Spleen (tissue), 11 donors: ENCODE measurements at regions not wholly inside any gene's neighbourhood (a gene's known extent, or its start where the extent isn't known, plus 50 kb on each side); places are given as distances from the start of the nearest gene placed in this dataset.
A peak's percentile ranks its signal among the peaks of the same experiment; 100 is the strongest.
"Not testable (repeated sequence)": the region's sequence is repeated elsewhere in the genome, so short reads cannot be mapped to it uniquely, and the experiment has no call there.

ENCODE experiments used
- DNase-seq: peaks from one replicate; pipeline ENCODE4 v3.0.0-alpha.2; 2020
- H3K27ac ChIP-seq, 8 donors: fragments of 200-600 bp; sonication (generic) in 7 of 8; 1 replicate in 4 of 8; 2 replicates in 4 of 8; pipeline versions ENCODE4 v1.5.0 to v1.8.0; 2016 to 2021; ENCODE audit warnings: inconsistent platforms in 4 of 8, mild to moderate bottlenecking in 4 of 8, moderate library complexity in 1 of 8
- H3K27me3 ChIP-seq, 7 donors: fragments of 200-600 bp; sonication (generic) in 6 of 7; replicated peaks in 1 of 7; 1 replicate in 4 of 7; 2 replicates in 3 of 7; pipeline versions ENCODE4 v1.5.0 to v1.8.0; 2016 to 2021; ENCODE audit warnings: inconsistent platforms in 3 of 7, mild to moderate bottlenecking in 1 of 7
- H3K36me3 ChIP-seq, 6 donors: fragments of 200-600 bp; sonication (generic) in 5 of 6; 1 replicate in 4 of 6; 2 replicates in 2 of 6; pipeline versions ENCODE4 v1.5.0 to v1.8.0; 2016 to 2021; ENCODE audit warnings: inconsistent platforms in 2 of 6
- H3K4me1 ChIP-seq, 6 donors: fragments of 200-600 bp; sonication (generic) in 5 of 6; 1 replicate in 3 of 6; 2 replicates in 3 of 6; pipeline versions ENCODE4 v1.5.0 to v1.8.0; 2016 to 2021; ENCODE audit warnings: inconsistent platforms in 3 of 6
- H3K4me3 ChIP-seq, 8 donors: fragments of 200-600 bp; sonication (generic) in 7 of 8; 1 replicate in 4 of 8; 2 replicates in 4 of 8; pipeline versions ENCODE4 v1.5.0 to v1.8.0; 2016 to 2021; ENCODE audit warnings: inconsistent platforms in 4 of 8, mild to moderate bottlenecking in 4 of 8, moderate library complexity in 2 of 8
- H3K9me3 ChIP-seq, 8 donors: fragments of 200-600 bp; sonication (generic) in 7 of 8; 1 replicate in 4 of 8; 2 replicates in 4 of 8; pipeline versions ENCODE4 v1.5.0 to v1.8.0; 2016 to 2021; ENCODE audit warnings: inconsistent platforms in 4 of 8
- POLR2A ChIP-seq, 3 donors: fragments of 450-650 bp; IDR thresholded peaks; one replicate each; pipeline ENCODE4 v1.5.1; 2017; ENCODE audit warnings: antibody characterized with exemption in 3 of 3, mild to moderate bottlenecking in 1 of 3
- POLR2AphosphoS5 ChIP-seq, 3 donors: sonication (generic); formaldehyde crosslinking; IDR thresholded peaks; one replicate each; pipeline ENCODE4 v1.5.1; 2017; ENCODE audit warnings: antibody characterized with exemption in 3 of 3
- WGBS, 5 donors: extraction: QIAGEN DNeasy Blood & Tissue Kit in 3 of 5; methylation state at CpG; one replicate each; pipeline versions ENCODE4 v1.1.5 to v1.1.7; 2013 to 2018; 5-methylcytosine and 5-hydroxymethylcytosine counted together
- intact Hi-C: fragments of 100-400 bp; cut with DNase I; formaldehyde crosslinking; loops from one replicate; pipeline ENCODE4 v1.15.0; 2023; ENCODE audit warnings: low total_unique reads
- TF ChIP-seq, protein P1 (sequence below), 11 experiments: fragments of 200-600 bp in 7 of 11; fragments of 450-650 bp in 4 of 11; sonication (generic) in 4 of 11; IDR thresholded peaks in 8 of 11; conservative IDR thresholded peaks in 3 of 11; 1 replicate in 7 of 11; 2 replicates in 4 of 11; pipeline versions ENCODE4 v1.4.0 to v1.8.0; 2016 to 2021; ENCODE audit warnings: antibody characterized with exemption in 11 of 11, inconsistent platforms in 4 of 11, mild to moderate bottlenecking in 1 of 11
- donor health status: healthy with polysubstance abuse.
- donor health status: DM: no; HTN: no; CAD: no; lungs with moderate emphysema.
- donor health status: DM: no; HTN: no; CAD: no.
- donor health status: Bipolar disorder and iron deficiency.
- donor health status: healthy.
- donor health status: DM: no; HTN: no; CAD: no.
- donor health status: DM: yes; HTN: yes; CAD: no.

DNA sequence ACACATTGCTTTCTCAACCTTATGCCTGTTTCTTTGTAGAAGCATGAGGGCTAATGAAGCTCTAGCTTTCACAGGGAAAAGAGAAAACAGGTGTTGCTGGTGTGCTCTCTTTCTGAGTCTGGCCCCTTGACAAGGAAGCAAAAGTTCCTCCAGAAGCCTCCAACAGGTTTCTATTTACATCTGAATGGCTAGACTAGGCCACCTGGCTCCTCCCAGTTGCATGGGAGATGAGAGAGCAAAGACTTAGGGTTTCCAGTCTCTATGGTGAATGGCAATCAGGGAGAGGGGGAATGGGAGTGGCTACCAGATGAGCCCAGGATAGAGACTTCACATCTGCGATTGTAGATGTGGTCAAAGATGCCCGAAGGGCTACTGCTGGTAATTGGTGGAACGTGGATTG lies 138.1 kb upstream of the PLXNC1 start:
- Histone ChIP-seq H3K9me3 (peaks cover 0 to 5% (median 0%) of the 10 kb centered on the region in 8 donors), H3K27me3 (no peaks in the 10 kb centered on the region), H3K4me3 (no peak overlapping the region), H3K36me3 (no peaks in the 10 kb centered on the region), H3K27ac (no peak overlapping the region), H3K4me1 (peaks cover 0 to 20% (median 0%) of the 10 kb centered on the region in 6 donors)
- WGBS, 5 donors, result 65 to 93% (median 90%) methylated on average over 3 of the region's 3 CpGs
- DNase-seq, result no peak
- intact Hi-C loops, result no loop called here
- TF ChIP-seq POLR2AphosphoS5 (IDR thresholded peaks at IDR 0.05) (no peak), POLR2A (IDR thresholded peaks at IDR 0.05) (no peak)
- TF ChIP-seq, protein P1, sequence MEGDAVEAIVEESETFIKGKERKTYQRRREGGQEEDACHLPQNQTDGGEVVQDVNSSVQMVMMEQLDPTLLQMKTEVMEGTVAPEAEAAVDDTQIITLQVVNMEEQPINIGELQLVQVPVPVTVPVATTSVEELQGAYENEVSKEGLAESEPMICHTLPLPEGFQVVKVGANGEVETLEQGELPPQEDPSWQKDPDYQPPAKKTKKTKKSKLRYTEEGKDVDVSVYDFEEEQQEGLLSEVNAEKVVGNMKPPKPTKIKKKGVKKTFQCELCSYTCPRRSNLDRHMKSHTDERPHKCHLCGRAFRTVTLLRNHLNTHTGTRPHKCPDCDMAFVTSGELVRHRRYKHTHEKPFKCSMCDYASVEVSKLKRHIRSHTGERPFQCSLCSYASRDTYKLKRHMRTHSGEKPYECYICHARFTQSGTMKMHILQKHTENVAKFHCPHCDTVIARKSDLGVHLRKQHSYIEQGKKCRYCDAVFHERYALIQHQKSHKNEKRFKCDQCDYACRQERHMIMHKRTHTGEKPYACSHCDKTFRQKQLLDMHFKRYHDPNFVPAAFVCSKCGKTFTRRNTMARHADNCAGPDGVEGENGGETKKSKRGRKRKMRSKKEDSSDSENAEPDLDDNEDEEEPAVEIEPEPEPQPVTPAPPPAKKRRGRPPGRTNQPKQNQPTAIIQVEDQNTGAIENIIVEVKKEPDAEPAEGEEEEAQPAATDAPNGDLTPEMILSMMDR (IDR thresholded peaks at IDR 0.05 in 8 of 11, conservative IDR thresholded peaks at IDR 0.05 in 3 of 11), result no peak

DNA sequence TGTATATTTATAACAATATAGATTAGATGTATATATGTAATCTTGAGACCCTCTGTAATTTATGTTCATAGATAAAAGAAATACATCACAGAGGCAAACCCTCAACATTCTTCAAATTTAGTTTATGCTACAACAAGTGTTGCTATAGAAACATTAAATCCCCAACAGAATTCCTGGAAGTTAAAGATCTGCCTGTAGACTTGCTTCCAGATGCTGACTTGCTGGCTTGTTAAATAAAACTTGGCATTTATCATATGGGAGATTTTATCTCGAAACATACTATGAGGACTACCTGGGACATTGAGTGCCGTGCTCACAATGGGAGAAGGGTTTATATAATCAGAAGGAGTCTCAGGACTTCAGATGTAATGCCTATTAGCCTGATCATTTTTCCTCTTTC lies 136.3 kb upstream of the PLXNC1 start:
- no peaks in the 10 kb centered on the region for H3K36me3 ChIP-seq
- H3K9me3 ChIP-seq, result peaks cover 0 to 23% (median 16%) of the 10 kb centered on the region in 8 donors
- H3K27ac ChIP-seq, result peak overlapping the region in 1 of 8 donors; percentile 21
- WGBS, 5 donors, result 78 to 86% (median 82%) methylated on average over 2 of the region's 2 CpGs
- peaks cover 0 to 20% (median 0%) of the 10 kb centered on the region in 6 donors for H3K4me1 ChIP-seq
- no peak for TF ChIP-seq POLR2AphosphoS5 (IDR thresholded peaks at IDR 0.05)
- intact Hi-C loops, result no loop called here
- no peak overlapping the region for H3K4me3 ChIP-seq
- H3K27me3 ChIP-seq, result no peaks in the 10 kb centered on the region
- no peak for DNase-seq

DNA sequence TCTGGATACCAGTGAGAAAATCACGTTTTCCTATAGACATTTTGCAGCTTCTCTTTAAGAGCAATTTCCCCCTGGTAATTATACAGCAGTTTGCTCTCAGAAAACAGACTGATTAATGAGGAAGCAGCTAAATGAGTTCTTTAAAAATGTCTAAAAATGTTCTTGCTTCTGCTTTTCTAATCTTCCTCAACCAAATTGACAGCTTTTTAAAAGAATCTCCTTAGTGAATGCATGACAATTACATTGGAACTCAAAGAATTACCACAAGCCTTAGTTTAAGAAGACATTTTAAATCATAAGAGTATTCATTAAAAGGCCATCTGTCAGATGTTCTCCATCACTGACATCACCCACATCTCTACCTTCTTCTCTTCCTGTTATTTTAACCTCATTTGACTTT lies 135.8 kb upstream of the PLXNC1 start:
- Histone ChIP-seq H3K27ac (peak overlapping the region in 1 of 8 donors; percentile 21), H3K9me3 (peaks cover 0 to 28% (median 22%) of the 10 kb centered on the region in 8 donors), H3K4me3 (no peak overlapping the region), H3K36me3 (no peaks in the 10 kb centered on the region), H3K27me3 (no peaks in the 10 kb centered on the region), H3K4me1 (peaks cover 0 to 20% (median 0%) of the 10 kb centered on the region in 6 donors)
- TF ChIP-seq POLR2AphosphoS5 (IDR thresholded peaks at IDR 0.05) (no peak), POLR2A (IDR thresholded peaks at IDR 0.05) (no peak)
- TF ChIP-seq, protein P1 (IDR thresholded peaks at IDR 0.05 in 8 of 11, conservative IDR thresholded peaks at IDR 0.05 in 3 of 11), result no peak
- intact Hi-C loops, result no loop called here
- WGBS, 5 donors, result 4 to 21% (median 11%) methylated on average over 1 of the region's 1 CpG
- no peak for DNase-seq

DNA sequence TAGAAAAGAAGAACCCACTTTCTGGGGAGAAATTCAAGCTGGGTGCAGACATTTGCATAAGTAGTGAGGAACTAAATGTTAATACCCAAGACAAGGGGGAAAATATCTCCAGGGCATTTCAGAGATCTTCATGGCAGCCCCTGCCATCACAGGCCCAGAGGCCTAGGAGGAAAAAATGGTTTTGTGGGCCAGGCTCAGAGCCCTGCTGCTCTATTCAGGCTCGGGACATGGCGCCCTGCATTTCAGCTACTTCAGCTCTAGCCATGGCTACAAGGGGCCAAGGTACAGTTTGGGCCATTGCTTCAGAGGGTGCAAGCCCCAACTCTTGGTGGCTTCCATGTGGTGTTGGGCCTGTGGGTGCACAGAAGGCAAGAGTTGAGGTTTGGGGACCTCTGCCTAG lies 131.1 kb upstream of the PLXNC1 start:
- H3K36me3 ChIP-seq, H3K27me3 ChIP-seq, H3K27ac ChIP-seq, intact Hi-C loops, DNase-seq, H3K4me3 ChIP-seq: not testable (repeated sequence)
- 86 to 98% (median 98%) methylated on average over 1 to 2 of the region's 2 CpGs for WGBS, 5 donors
- H3K4me1 ChIP-seq, result peaks cover 0 to 15% (median 0%) of the 10 kb centered on the region in 6 donors
- H3K9me3 ChIP-seq, result peaks cover 0 to 47% (median 38%) of the 10 kb centered on the region in 8 donors

DNA sequence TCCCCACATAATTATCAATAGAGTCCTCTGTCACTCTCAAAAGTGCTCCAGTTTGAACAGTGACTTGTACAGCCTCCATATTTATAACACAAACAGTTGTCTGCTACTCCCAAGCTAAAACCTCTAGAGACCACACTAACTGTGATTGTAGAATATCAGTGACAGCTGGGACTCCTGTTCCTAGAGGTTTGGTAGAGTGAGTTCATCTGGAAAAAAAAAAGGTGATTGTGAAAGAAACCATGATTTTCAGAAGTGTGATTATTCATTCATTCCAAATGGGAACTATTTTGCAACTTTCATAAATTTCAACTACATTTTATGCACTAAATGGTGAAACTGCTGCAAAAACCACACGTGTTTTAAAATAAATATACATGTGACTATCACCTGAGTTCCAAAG lies 128.0 kb upstream of the PLXNC1 start:
- Histone ChIP-seq H3K27me3 (no peaks in the 10 kb centered on the region), H3K4me3 (no peak overlapping the region), H3K9me3 (peaks cover 0 to 65% (median 55%) of the 10 kb centered on the region in 8 donors), H3K27ac (no peak overlapping the region), H3K4me1 (no peaks in the 10 kb centered on the region), H3K36me3 (no peaks in the 10 kb centered on the region)
- intact Hi-C loops, result no loop called here
- TF ChIP-seq POLR2A (IDR thresholded peaks at IDR 0.05), result no peak
- TF ChIP-seq, protein P1 (IDR thresholded peaks at IDR 0.05 in 8 of 11, conservative IDR thresholded peaks at IDR 0.05 in 3 of 11), result no peak
- TF ChIP-seq POLR2AphosphoS5 (IDR thresholded peaks at IDR 0.05), result no peak
- 38 to 76% (median 55%) methylated on average over 1 of the region's 1 CpG for WGBS, 5 donors
- DNase-seq, result no peak
